NCI-H2107 (cell line): ENCODE measurements at regions not wholly inside any gene's neighbourhood (a gene's known extent, or its start where the extent isn't known, plus 50 kb on each side); places are given as distances from the start of the nearest gene placed in this dataset.

Experiments used
- DNase-seq: peaks from one replicate; lab custom pipeline; 2025; lab: John Stamatoyannopoulos, UW

- no peak for DNase-seq
Observed at GRCh38 chr15:69793431-69793780, 304.3 kb downstream of the TLE3 start.

GRCh38 chr15:69793781-69794451, 303.8 kb downstream of the TLE3 start:
- no peak for DNase-seq

- no peak for DNase-seq
Observed at GRCh38 chr15:69794645-69795469, 302.9 kb downstream of the TLE3 start.

GRCh38 chr15:69795601-69796000, 302.1 kb downstream of the TLE3 start:
- DNase-seq: no peak

GRCh38 chr15:69797051-69797595, 300.6 kb downstream of the TLE3 start:
- no peak for DNase-seq

GRCh38 chr15:69797615-69798014, 300.1 kb downstream of the TLE3 start:
- DNase-seq: no peak

- DNase-seq: no peak
Observed at GRCh38 chr15:69798481-69799250, 299.1 kb downstream of the TLE3 start.

GRCh38 chr15:69801144-69801543, 296.6 kb downstream of the TLE3 start:
- no peak for DNase-seq

- no peak for DNase-seq
Observed at GRCh38 chr15:69802432-69802831, 295.3 kb downstream of the TLE3 start.

GRCh38 chr15:69804786-69805185, 292.9 kb downstream of the TLE3 start:
- DNase-seq: no peak

- no peak for DNase-seq
Observed at GRCh38 chr15:69805248-69805953, 292.3 kb downstream of the TLE3 start.

- no peak for DNase-seq
Observed at GRCh38 chr15:69806287-69806915, 291.3 kb downstream of the TLE3 start.

- DNase-seq: no peak
Observed at GRCh38 chr15:69807721-69808120, 290.0 kb downstream of the TLE3 start.

GRCh38 chr15:69808756-69809155, 289.0 kb downstream of the TLE3 start:
- no peak for DNase-seq

GRCh38 chr15:69809421-69809820, 288.3 kb downstream of the TLE3 start:
- DNase-seq: no peak

- no peak for DNase-seq
Observed at GRCh38 chr15:69810431-69811354, 287.0 kb downstream of the TLE3 start.

- no peak for DNase-seq
Observed at GRCh38 chr15:69812861-69813261, 284.9 kb downstream of the TLE3 start.

- DNase-seq: no peak
Observed at GRCh38 chr15:69813881-69814280, 283.8 kb downstream of the TLE3 start.

- no peak for DNase-seq
Observed at GRCh38 chr15:69814932-69815331, 282.8 kb downstream of the TLE3 start.

- no peak for DNase-seq
Observed at GRCh38 chr15:69815793-69816192, 281.9 kb downstream of the TLE3 start.
